ENCODE measurements at regions not wholly inside any gene's neighbourhood (a gene's known extent, or its start where the extent isn't known, plus 50 kb on each side); places are given as distances from the start of the nearest gene placed in this dataset.

DNA sequence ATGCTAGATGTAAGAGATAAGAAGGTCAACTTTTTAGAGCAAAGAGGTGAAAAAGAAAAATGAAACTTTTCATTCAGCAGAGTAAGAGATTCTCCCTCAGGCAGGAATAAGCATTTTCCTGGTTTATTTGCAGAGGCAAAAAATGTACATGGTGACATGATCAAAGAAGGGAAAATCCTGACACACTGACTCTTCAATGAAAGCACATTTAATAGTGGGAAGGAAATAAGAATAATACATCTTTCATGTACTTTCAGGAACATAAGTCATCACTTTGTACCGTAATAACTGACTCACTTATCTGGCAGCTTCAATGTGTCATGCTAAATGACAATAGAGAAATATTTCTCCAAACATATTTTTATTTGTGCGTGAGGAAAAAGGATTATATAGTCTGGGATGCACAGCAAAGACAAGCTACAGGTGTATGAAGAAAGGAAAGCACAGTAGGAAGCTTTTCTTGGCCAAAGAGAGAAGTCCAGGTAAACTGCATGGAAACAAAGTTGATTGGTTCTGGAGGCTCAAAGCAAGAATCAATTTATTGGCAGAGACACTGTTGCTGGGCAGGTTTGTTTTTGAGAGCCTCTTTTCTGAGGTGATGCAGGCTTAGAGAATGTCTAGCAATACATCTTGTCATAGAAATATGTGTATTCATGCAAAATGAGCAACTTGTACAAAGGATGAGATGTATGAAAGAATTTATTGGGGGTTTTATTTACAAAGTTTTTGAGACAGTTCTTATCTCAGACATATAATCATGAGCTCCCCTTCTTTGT is 1409.0 kb downstream of the PLA2G4A start:
- DNase-seq, result no peak

DNA sequence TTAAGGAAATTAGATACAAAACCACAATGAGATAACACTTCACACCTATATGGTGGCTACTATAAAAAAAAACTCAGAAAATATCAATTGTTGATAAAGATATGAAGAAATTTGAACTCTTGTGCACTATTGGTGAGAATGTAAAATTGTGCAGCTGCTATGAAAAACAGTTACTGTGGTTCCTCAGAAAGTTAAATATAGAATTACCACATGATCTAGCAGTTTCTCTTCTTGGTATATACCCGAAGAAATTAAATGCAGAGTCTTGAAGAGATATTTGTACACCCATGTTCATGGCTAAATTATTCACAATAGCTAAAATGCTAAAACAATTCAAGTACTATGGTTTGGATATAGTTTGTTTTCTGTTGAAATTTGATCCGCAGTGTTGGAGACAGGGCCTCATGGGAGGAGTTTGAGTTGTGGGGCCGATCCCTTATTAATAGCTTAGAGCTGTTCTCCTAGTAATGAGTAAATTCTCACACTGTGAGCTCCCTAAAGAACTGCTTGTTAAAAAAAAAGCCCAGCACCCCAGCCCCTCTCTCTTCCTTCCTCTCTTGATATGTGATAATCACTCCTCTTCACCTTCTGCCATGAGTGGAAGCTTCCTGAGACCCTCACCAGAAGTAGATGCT is 1412.1 kb downstream of the PLA2G4A start:
- DNase-seq, result no peak

GRCh38 chr1:188241629-188242028 is 1412.9 kb downstream of the PLA2G4A start:
- DNase-seq, result no peak

- no peak for DNase-seq
Measured at GRCh38 chr1:188243456-188243855, 1414.7 kb downstream of the PLA2G4A start.

- no peak for DNase-seq
Measured at GRCh38 chr1:188244681-188245080, 1415.9 kb downstream of the PLA2G4A start.

- no peak for DNase-seq
Measured at GRCh38 chr1:188247255-188247654, 1418.5 kb downstream of the PLA2G4A start.

DNA sequence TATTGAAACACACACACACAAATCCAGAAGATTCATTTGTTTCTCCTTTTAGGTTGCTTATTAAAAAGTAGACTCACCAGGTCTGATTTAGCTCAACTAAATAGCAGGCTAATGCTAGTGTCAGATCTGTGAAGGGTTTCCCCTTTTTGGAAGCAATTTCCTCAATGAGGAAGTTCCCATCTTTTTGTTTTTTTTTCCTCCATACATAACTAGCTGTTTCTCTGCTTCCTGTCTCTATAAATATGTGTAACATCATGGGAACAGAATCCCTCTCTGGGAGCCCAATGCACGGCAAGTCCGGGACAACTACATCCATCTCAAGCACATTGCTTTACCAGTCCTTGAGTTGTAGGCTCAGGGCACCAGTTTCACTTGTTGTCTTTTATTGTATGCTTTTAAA is 1421.1 kb downstream of the PLA2G4A start:
- no peak for DNase-seq

GRCh38 chr1:188251036-188251435 is 1422.3 kb downstream of the PLA2G4A start:
- DNase-seq, result no peak

GRCh38 chr1:188261849-188262248 is 1433.1 kb downstream of the PLA2G4A start:
- no peak for DNase-seq

DNA sequence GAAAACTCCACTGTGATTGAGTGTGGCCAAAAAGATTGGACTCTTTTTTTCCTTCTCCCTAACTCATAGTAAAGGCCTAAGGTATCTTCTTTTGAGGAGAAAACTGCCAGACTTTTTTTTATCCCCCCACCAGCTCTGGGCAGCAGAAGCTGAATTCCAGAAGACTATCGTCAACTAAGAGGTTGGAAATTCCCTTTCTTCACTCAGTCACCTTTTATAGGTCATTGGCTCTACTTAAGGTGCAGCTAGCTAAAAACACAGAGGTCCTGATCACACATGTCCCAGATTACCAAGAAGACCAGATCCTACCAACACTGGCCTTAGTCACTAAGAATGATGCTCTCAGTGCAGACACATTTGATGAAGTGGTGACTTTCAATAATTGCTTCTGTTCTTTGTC is 1441.2 kb downstream of the PLA2G4A start:
- DNase-seq, result no peak

GRCh38 chr1:188270497-188270896 is 1441.7 kb downstream of the PLA2G4A start:
- DNase-seq, result no peak

- DNase-seq, result no peak
Measured at GRCh38 chr1:188277771-188278170, 1449.0 kb downstream of the PLA2G4A start.

- no peak for DNase-seq
Measured at GRCh38 chr1:188281921-188282320, 1453.2 kb downstream of the PLA2G4A start.

GRCh38 chr1:188295157-188295556 is 1466.4 kb downstream of the PLA2G4A start:
- no peak for DNase-seq

- DNase-seq, result no peak
Measured at GRCh38 chr1:188302746-188303145, 1474.0 kb downstream of the PLA2G4A start.

- no peak for DNase-seq
Measured at GRCh38 chr1:188314557-188315137, 1485.9 kb downstream of the PLA2G4A start.

DNA sequence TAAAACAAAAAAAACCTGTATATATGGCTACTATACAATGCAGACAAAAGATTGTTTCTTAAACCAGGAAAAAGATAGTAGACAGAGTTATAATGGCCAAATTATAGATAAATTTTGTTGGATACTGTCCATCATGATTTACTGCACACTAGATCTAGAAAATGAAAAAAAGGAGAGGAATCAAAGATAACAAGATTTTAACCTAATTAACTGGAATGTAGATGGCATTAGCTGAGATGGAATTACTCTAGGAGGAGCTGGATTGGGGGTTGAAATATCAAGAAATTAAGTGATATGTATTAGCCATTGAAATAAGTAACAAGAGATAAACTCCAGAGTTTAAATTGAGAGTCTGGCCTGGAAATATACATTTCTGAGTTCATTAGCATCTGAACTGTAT is 1489.1 kb downstream of the PLA2G4A start:
- no peak for DNase-seq

DNA sequence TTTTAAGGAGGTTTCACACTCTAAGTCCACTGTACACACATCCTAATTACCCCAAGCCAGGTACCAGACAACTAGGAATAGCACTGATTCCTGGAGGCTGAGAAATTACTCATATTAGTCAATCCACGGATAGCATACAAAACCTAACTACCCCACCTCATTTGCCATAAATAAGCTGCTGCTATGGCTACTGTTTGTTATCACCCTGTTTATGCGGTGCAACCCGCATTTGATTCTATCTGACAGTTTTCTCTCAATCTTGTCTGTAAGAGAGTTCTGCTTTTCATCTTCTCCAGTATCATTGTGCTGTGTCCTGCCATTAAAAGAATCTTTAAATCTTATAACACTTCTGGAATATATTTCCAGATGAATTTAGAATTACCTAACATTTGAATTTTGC is 1496.5 kb downstream of the PLA2G4A start:
- DNase-seq, result no peak

DNA sequence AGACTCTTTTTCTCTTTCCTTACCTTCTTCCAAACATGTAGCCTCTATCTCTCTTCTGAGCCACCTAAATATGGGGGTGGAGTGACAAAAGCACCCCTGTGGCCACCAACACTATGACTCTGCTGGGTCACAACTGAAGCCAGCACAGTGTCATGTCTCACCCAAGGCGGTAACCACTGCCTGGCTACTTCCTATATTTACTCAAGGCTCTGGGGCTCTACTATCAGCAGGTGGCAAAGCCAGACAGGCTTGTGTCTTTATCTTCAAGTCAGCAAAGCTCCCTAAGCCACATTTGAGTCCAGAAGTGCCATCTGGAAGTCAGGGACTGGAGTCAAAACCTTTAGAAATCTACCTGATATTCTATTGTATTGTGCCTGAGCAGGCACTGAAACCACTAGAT is 1515.2 kb downstream of the PLA2G4A start:
- no peak for DNase-seq

DNA sequence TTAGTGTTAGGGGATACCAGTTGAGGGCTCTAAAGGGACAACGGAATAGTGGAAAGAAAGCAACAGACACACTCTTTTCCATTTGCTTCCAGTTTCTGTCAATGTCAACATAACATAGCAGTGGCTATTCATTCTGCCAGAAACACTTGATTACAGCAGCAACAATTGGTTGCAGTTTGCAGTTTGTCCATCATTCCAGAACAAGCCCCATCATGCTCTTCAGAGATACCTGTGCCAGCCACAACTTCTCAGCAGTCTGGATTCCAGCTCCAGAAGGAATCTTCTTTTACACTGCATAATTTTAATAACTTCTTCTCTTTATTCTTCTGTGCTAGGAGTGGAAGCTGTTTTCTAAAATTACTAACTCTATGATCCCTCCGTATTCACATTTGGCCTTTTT is 1521.4 kb downstream of the PLA2G4A start:
- DNase-seq, result no peak

DNA sequence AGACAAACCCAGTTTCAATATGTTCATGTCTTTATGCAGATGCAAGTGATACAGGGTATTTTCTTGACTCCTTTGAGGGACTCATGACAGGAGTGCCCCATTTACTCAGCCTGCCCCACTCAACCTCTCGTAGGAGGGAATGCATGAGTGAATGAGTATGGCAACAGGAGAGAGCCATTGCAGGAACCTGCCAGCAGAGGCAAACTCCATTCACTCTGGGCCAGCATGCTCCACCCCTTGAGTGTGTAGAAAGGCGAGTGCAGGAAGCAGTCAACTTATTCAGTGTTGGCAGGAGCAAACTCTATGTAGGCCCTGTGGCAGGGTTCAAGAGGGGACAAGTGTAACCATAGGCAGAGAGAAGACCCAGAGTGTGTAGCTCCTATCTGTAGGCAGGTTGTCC is 1526.3 kb downstream of the PLA2G4A start:
- no peak for DNase-seq

- no peak for DNase-seq
Measured at GRCh38 chr1:188355847-188356246, 1527.1 kb downstream of the PLA2G4A start.

- no peak for DNase-seq
Measured at GRCh38 chr1:188359315-188359714, 1530.6 kb downstream of the PLA2G4A start.

DNA sequence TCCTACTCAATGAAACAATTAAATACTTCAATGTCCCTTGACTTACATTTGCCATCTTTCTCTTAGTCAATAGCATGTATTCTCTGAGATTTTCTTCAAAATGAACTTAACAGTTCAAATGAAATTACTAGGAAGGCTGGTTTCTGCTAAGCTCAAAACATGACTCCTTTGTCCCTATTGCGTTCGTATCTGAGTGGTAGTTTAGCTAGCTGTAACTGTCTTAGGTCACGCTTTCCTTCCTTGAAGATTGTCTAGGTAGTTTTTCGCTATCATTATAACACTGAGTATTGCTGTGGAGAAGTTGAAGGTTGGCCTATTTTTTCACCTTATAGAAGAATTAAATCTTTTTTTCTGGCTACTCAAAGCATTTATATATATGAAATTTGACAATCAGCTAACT is 1535.2 kb downstream of the PLA2G4A start:
- no peak for DNase-seq
